WTC11 (cell line): ENCODE measurements at regions not wholly inside any gene's neighbourhood (a gene's known extent, or its start where the extent isn't known, plus 50 kb on each side); places are given as distances from the start of the nearest gene placed in this dataset.

Source experiments
- ATAC-seq: fragments of 200-7000 bp; cut with Tn5 transposase; 2 replicates; pipeline ENCODE4 v1.10.0; 2021; ENCODE audit warnings: mild to moderate bottlenecking, moderate library complexity
- CTCF ChIA-PET: fragments of 300-600 bp; sonication (Branson Sonifier 250); formaldehyde crosslinking; loops from one replicate; lab custom pipeline; 2021; ENCODE audit warnings: antibody characterized with exemption; lab: Charles Lee
- POLR2A ChIA-PET: fragments of 350-600 bp; sonication (Branson Sonifier 250); formaldehyde crosslinking; loops from one replicate; lab custom pipeline; 2021; ENCODE audit warnings: antibody characterized with exemption; lab: Charles Lee
- DNase-seq: peaks from one replicate; pipeline ENCODE4 v3.0.0; 2021; ENCODE audit warnings: low spot score
- H3K27ac Mint-ChIP-seq: 2 replicates; pipeline ENCODE4 v1.8.0; 2021; ENCODE audit warnings: mixed read lengths
- H3K27me3 Mint-ChIP-seq: 2 replicates; pipeline ENCODE4 v1.8.0; 2021; ENCODE audit warnings: low read depth, mild to moderate bottlenecking, moderate library complexity, mixed read lengths
- H3K36me3 Mint-ChIP-seq: 2 replicates; pipeline ENCODE4 v1.8.0; 2021; ENCODE audit warnings: mixed read lengths
- H3K4me1 Mint-ChIP-seq: 2 replicates; pipeline ENCODE4 v1.8.0; 2022; ENCODE audit warnings: mixed read lengths
- H3K4me3 Mint-ChIP-seq: 2 replicates; pipeline ENCODE4 v1.8.0; 2021; ENCODE audit warnings: mild to moderate bottlenecking, moderate library complexity, mixed read lengths
- H3K9me3 Mint-ChIP-seq: 2 replicates; pipeline ENCODE4 v1.8.0; 2021; ENCODE audit warnings: mixed read lengths
- AR ChIP-seq: fragments of 250-450 bp; sonication (Bioruptor Pico); IDR thresholded peaks from 2 replicates; pipeline ENCODE4 v1.9.0; 2021; ENCODE audit warnings: mild to moderate bottlenecking
- CREB1 ChIP-seq: sonication (generic); formaldehyde crosslinking; IDR thresholded peaks from 2 replicates; pipeline ENCODE4 v1.8.0; 2023; ENCODE audit warnings: mild to moderate bottlenecking, missing genetic modification reagents
- CTCF ChIP-seq: fragments of 200-600 bp; IDR thresholded peaks from 2 replicates; pipeline ENCODE4 v1.8.0; 2022; ENCODE audit warnings: antibody characterized with exemption
- E2F4 ChIP-seq: sonication (generic); formaldehyde crosslinking; IDR thresholded peaks from 2 replicates; pipeline ENCODE4 v1.8.1; 2022; ENCODE audit warnings: low read depth, mild to moderate bottlenecking, moderate library complexity, missing genetic modification reagents, borderline replicate concordance
- ERG ChIP-seq: fragments of 250-450 bp; sonication (Bioruptor Pico); IDR thresholded peaks from 2 replicates; pipeline ENCODE4 v1.8.0; 2021; ENCODE audit warnings: mild to moderate bottlenecking
- IRF1 ChIP-seq: sonication (generic); formaldehyde crosslinking; IDR thresholded peaks from 2 replicates; pipeline ENCODE4 v1.8.0; 2023; ENCODE audit warnings: missing genetic modification reagents
- MXD4 ChIP-seq: fragments of 250-450 bp; sonication (Bioruptor Pico); IDR thresholded peaks from 2 replicates; pipeline ENCODE4 v1.8.0; 2021; ENCODE audit warnings: mild to moderate bottlenecking, moderate library complexity, borderline replicate concordance
- MYBL2 ChIP-seq: sonication (generic); formaldehyde crosslinking; IDR thresholded peaks from 2 replicates; pipeline ENCODE4 v1.8.1; 2023; ENCODE audit warnings: mild to moderate bottlenecking, moderate library complexity, missing genetic modification reagents
- NR1H2 ChIP-seq: sonication (generic); formaldehyde crosslinking; IDR thresholded peaks from 2 replicates; pipeline ENCODE4 v1.9.0; 2021; ENCODE audit warnings: mild to moderate bottlenecking, moderate library complexity, missing genetic modification reagents
- USF1 ChIP-seq: sonication (generic); formaldehyde crosslinking; IDR thresholded peaks from 2 replicates; pipeline ENCODE4 v1.8.0; 2022; ENCODE audit warnings: mild to moderate bottlenecking, missing genetic modification reagents
- ZNF416 ChIP-seq: fragments of 250-450 bp; sonication (Bioruptor Pico); IDR thresholded peaks from 2 replicates; pipeline ENCODE4 v1.9.0; 2021; ENCODE audit warnings: mild to moderate bottlenecking, inconsistent platforms
- ZNF423 ChIP-seq: fragments of 250-450 bp; sonication (Bioruptor Pico); IDR thresholded peaks from 2 replicates; pipeline ENCODE4 v2.1.2; 2022; ENCODE audit warnings: mild to moderate bottlenecking, moderate library complexity
- TF ChIP-seq, protein P1 (sequence below): sonication (generic); formaldehyde crosslinking; IDR thresholded peaks from 2 replicates; pipeline ENCODE4 v1.8.1; 2022; ENCODE audit warnings: low read depth, missing genetic modification reagents, borderline replicate concordance
- TF ChIP-seq, protein P2 (sequence below): sonication (generic); formaldehyde crosslinking; IDR thresholded peaks from 2 replicates; pipeline ENCODE4 v1.8.0; 2023; ENCODE audit warnings: missing genetic modification reagents, mild to moderate bottlenecking, borderline replicate concordance
- TF ChIP-seq, protein P3 (sequence below): sonication (generic); formaldehyde crosslinking; IDR thresholded peaks from 2 replicates; pipeline ENCODE4 v1.8.0; 2022; ENCODE audit warnings: mild to moderate bottlenecking, missing genetic modification reagents
- TF ChIP-seq, protein P4 (sequence below): sonication (generic); formaldehyde crosslinking; IDR thresholded peaks from 2 replicates; pipeline ENCODE4 v1.8.1; 2023; ENCODE audit warnings: mild to moderate bottlenecking, moderate library complexity, missing genetic modification reagents

- TF ChIP-seq IRF1 (CRISPR knock-in tag) = no peak
- no peak for TF ChIP-seq USF1 (CRISPR knock-in tag)
- TF ChIP-seq, protein P1, sequence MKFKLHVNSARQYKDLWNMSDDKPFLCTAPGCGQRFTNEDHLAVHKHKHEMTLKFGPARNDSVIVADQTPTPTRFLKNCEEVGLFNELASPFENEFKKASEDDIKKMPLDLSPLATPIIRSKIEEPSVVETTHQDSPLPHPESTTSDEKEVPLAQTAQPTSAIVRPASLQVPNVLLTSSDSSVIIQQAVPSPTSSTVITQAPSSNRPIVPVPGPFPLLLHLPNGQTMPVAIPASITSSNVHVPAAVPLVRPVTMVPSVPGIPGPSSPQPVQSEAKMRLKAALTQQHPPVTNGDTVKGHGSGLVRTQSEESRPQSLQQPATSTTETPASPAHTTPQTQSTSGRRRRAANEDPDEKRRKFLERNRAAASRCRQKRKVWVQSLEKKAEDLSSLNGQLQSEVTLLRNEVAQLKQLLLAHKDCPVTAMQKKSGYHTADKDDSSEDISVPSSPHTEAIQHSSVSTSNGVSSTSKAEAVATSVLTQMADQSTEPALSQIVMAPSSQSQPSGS (CRISPR knock-in tag) = no peak
- TF ChIP-seq ZNF416 (CRISPR knock-in tag) = no peak
- TF ChIP-seq CTCF = no peak
These were observed 915.1 kb upstream of the EEF2KMT start (continued) for GRCh38 chr16:6012716-6013115.

- CTCF ChIA-PET = no interaction called here
- no peak overlapping the region for H3K27ac Mint-ChIP-seq
These were observed 911.6 kb upstream of the EEF2KMT start for GRCh38 chr16:6009151-6009550.

GRCh38 chr16:6008670-6009069 is 911.1 kb upstream of the EEF2KMT start:
- no peak for ATAC-seq
- Mint-ChIP-seq H3K27me3 (peaks cover 10% of the 10 kb centered on the region; the same call in 1 of the 2 replicates), H3K4me1 (no peaks in the 10 kb centered on the region), H3K4me3 (no peak overlapping the region), H3K36me3 (peaks cover 67% of the 10 kb centered on the region), H3K27ac (no peak overlapping the region), H3K9me3 (peaks cover 85% of the 10 kb centered on the region)
- ChIA-PET POLR2A (no interaction called here), CTCF (no interaction called here)
- DNase-seq = no peak
- TF ChIP-seq CREB1 (CRISPR knock-in tag) = no peak
- no peak for TF ChIP-seq AR
- TF ChIP-seq, protein P2, sequence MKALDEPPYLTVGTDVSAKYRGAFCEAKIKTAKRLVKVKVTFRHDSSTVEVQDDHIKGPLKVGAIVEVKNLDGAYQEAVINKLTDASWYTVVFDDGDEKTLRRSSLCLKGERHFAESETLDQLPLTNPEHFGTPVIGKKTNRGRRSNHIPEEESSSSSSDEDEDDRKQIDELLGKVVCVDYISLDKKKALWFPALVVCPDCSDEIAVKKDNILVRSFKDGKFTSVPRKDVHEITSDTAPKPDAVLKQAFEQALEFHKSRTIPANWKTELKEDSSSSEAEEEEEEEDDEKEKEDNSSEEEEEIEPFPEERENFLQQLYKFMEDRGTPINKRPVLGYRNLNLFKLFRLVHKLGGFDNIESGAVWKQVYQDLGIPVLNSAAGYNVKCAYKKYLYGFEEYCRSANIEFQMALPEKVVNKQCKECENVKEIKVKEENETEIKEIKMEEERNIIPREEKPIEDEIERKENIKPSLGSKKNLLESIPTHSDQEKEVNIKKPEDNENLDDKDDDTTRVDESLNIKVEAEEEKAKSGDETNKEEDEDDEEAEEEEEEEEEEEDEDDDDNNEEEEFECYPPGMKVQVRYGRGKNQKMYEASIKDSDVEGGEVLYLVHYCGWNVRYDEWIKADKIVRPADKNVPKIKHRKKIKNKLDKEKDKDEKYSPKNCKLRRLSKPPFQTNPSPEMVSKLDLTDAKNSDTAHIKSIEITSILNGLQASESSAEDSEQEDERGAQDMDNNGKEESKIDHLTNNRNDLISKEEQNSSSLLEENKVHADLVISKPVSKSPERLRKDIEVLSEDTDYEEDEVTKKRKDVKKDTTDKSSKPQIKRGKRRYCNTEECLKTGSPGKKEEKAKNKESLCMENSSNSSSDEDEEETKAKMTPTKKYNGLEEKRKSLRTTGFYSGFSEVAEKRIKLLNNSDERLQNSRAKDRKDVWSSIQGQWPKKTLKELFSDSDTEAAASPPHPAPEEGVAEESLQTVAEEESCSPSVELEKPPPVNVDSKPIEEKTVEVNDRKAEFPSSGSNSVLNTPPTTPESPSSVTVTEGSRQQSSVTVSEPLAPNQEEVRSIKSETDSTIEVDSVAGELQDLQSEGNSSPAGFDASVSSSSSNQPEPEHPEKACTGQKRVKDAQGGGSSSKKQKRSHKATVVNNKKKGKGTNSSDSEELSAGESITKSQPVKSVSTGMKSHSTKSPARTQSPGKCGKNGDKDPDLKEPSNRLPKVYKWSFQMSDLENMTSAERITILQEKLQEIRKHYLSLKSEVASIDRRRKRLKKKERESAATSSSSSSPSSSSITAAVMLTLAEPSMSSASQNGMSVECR (CRISPR knock-in tag) = no peak
- no peak for TF ChIP-seq MXD4
- TF ChIP-seq MYBL2 (CRISPR knock-in tag) = no peak
- no peak for TF ChIP-seq ERG (CRISPR knock-in tag)
- no peak for TF ChIP-seq E2F4 (CRISPR knock-in tag)
- TF ChIP-seq, protein P3, sequence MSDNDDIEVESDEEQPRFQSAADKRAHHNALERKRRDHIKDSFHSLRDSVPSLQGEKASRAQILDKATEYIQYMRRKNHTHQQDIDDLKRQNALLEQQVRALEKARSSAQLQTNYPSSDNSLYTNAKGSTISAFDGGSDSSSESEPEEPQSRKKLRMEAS = no peak
- TF ChIP-seq ZNF423 (CRISPR knock-in tag) = no peak
- TF ChIP-seq, protein P4, sequence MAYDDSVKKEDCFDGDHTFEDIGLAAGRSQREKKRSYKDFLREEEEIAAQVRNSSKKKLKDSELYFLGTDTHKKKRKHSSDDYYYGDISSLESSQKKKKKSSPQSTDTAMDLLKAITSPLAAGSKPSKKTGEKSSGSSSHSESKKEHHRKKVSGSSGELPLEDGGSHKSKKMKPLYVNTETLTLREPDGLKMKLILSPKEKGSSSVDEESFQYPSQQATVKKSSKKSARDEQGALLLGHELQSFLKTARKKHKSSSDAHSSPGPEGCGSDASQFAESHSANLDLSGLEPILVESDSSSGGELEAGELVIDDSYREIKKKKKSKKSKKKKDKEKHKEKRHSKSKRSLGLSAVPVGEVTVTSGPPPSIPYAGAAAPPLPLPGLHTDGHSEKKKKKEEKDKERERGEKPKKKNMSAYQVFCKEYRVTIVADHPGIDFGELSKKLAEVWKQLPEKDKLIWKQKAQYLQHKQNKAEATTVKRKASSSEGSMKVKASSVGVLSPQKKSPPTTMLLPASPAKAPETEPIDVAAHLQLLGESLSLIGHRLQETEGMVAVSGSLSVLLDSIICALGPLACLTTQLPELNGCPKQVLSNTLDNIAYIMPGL = no peak

More at GRCh38 chr16:6009151-6009550, 911.6 kb upstream of the EEF2KMT start:
- H3K4me3 Mint-ChIP-seq = no peak overlapping the region
- TF ChIP-seq NR1H2 = no peak
- TF ChIP-seq, all 79 proteins: peak for 0
- Mint-ChIP-seq H3K4me1 (no peaks in the 10 kb centered on the region), H3K36me3 (peaks cover 66% of the 10 kb centered on the region), H3K27me3 (peaks cover 10% of the 10 kb centered on the region; the same call in 1 of the 2 replicates), H3K9me3 (peaks cover 84% of the 10 kb centered on the region)
- POLR2A ChIA-PET = no interaction called here
- no peak for ATAC-seq
- no peak for DNase-seq
